ENCODE measurements at regions not wholly inside any gene's neighbourhood (a gene's known extent, or its start where the extent isn't known, plus 50 kb on each side); places are given as distances from the start of the nearest gene placed in this dataset.
A peak's percentile ranks its signal among the peaks of the same experiment; 100 is the strongest.

GRCh38 chr12:65715961-65716360 lies 108.3 kb upstream of the HMGA2 start:
- no peak for ATAC-seq (ENCODE audit: low read depth)
- TF ChIP-seq CTCF (IDR thresholded peaks at IDR 0.05; ENCODE audit: poor library complexity, severe bottlenecking) = no peak

GRCh38 chr12:65720136-65721130 lies 103.8 kb upstream of the HMGA2 start:
- no peak overlapping the region for H3K4me3 ChIP-seq (ENCODE audit: severe bottlenecking)
- ATAC-seq (ENCODE audit: low read depth) (peak; percentile 92), DNase-seq (ENCODE audit: low spot score) (peak; percentile 66)
- no peaks in the 10 kb centered on the region for H3K27me3 ChIP-seq (ENCODE audit: insufficient read depth, poor library complexity, severe bottlenecking)
- peaks cover 18% of the 10 kb centered on the region for H3K4me1 ChIP-seq (ENCODE audit: insufficient read depth, poor library complexity, severe bottlenecking)
- H3K9me3 ChIP-seq (ENCODE audit: severe bottlenecking) = no peaks in the 10 kb centered on the region
- no peak for TF ChIP-seq CTCF (IDR thresholded peaks at IDR 0.05; ENCODE audit: poor library complexity, severe bottlenecking)
- H3K36me3 ChIP-seq (ENCODE audit: low read depth) = no peaks in the 10 kb centered on the region
- peak overlapping the region; percentile 52 for H3K27ac ChIP-seq (ENCODE audit: poor library complexity, severe bottlenecking)

More at GRCh38 chr12:65715961-65716360, 108.3 kb upstream of the HMGA2 start:
- Histone ChIP-seq H3K9me3 (ENCODE audit: severe bottlenecking) (no peaks in the 10 kb centered on the region), H3K27me3 (ENCODE audit: insufficient read depth, poor library complexity, severe bottlenecking) (no peaks in the 10 kb centered on the region), H3K27ac (ENCODE audit: poor library complexity, severe bottlenecking) (no peak overlapping the region), H3K4me3 (ENCODE audit: severe bottlenecking) (no peak overlapping the region), H3K36me3 (ENCODE audit: low read depth) (no peaks in the 10 kb centered on the region), H3K4me1 (ENCODE audit: insufficient read depth, poor library complexity, severe bottlenecking) (peaks cover 15% of the 10 kb centered on the region)
- no peak for DNase-seq (ENCODE audit: low spot score)

GRCh38 chr12:65721541-65722190 lies 102.6 kb upstream of the HMGA2 start:
- Histone ChIP-seq H3K27me3 (ENCODE audit: insufficient read depth, poor library complexity, severe bottlenecking) (no peaks in the 10 kb centered on the region), H3K36me3 (ENCODE audit: low read depth) (no peaks in the 10 kb centered on the region), H3K27ac (ENCODE audit: poor library complexity, severe bottlenecking) (peak overlapping the region; percentile 52), H3K4me3 (ENCODE audit: severe bottlenecking) (no peak overlapping the region), H3K9me3 (ENCODE audit: severe bottlenecking) (no peaks in the 10 kb centered on the region), H3K4me1 (ENCODE audit: insufficient read depth, poor library complexity, severe bottlenecking) (peaks cover 30% of the 10 kb centered on the region)
- TF ChIP-seq CTCF (IDR thresholded peaks at IDR 0.05; ENCODE audit: poor library complexity, severe bottlenecking) = no peak
- no peak for DNase-seq (ENCODE audit: low spot score)
- no peak for ATAC-seq (ENCODE audit: low read depth)

- H3K27me3 ChIP-seq (ENCODE audit: insufficient read depth, poor library complexity, severe bottlenecking) = no peaks in the 10 kb centered on the region
- no peak for DNase-seq (ENCODE audit: low spot score)
- peak; percentile 24; the same call in 1 of the 3 replicates for ATAC-seq (ENCODE audit: low read depth)
Measured at GRCh38 chr12:65725376-65725775, 98.9 kb upstream of the HMGA2 start.

More at GRCh38 chr12:65725376-65725775, 98.9 kb upstream of the HMGA2 start:
- Histone ChIP-seq H3K4me1 (ENCODE audit: insufficient read depth, poor library complexity, severe bottlenecking) (peaks cover 37% of the 10 kb centered on the region), H3K4me3 (ENCODE audit: severe bottlenecking) (no peak overlapping the region), H3K9me3 (ENCODE audit: severe bottlenecking) (no peaks in the 10 kb centered on the region), H3K36me3 (ENCODE audit: low read depth) (no peaks in the 10 kb centered on the region), H3K27ac (ENCODE audit: poor library complexity, severe bottlenecking) (peak overlapping the region; percentile 58)
- TF ChIP-seq CTCF (IDR thresholded peaks at IDR 0.05; ENCODE audit: poor library complexity, severe bottlenecking) = no peak

Measured in RWPE2 (cell line).